ENCODE measurements at regions not wholly inside any gene's neighbourhood (a gene's known extent, or its start where the extent isn't known, plus 50 kb on each side); places are given as distances from the start of the nearest gene placed in this dataset.

GRCh38 chr2:67625690-67626475, 228.8 kb downstream of the ETAA1 start:
- TF ChIP-seq CTCF (CRISPR knock-in tag; IDR thresholded peaks at IDR 0.05) (no peak), ZFP1 (CRISPR knock-in tag; IDR thresholded peaks at IDR 0.05) (no peak), EZH2 (conservative IDR thresholded peaks at IDR 0.05; ENCODE audit: low read depth, low read length) (no peak), ASH2L (IDR thresholded peaks at IDR 0.05; ENCODE audit: insufficient read length, low read depth, low read length) (no peak), KDM4B (CRISPR knock-in tag; IDR thresholded peaks at IDR 0.05) (no peak), EP300 (IDR thresholded peaks at IDR 0.05; ENCODE audit: low read depth in 2 of 2, low read length in 2 of 2) (no peak), EP300 (CRISPR knock-in tag; IDR thresholded peaks at IDR 0.05; ENCODE audit: borderline replicate concordance) (no peak)
